HG03354 (cell line): ENCODE measurements at regions not wholly inside any gene's neighbourhood (a gene's known extent, or its start where the extent isn't known, plus 50 kb on each side); places are given as distances from the start of the nearest gene placed in this dataset.
"Not testable (repeated sequence)": the region's sequence is repeated elsewhere in the genome, so short reads cannot be mapped to it uniquely, and the experiment has no call there.

Experiments used
- ATAC-seq: cut with Tn5 transposase; IDR thresholded peaks from one replicate; pipeline ENCODE4 v1.9.1; 2021; ENCODE audit warnings: mild to moderate bottlenecking; ENCODE audit not compliant: unreplicated experiment, poor library complexity, severe bottlenecking

GRCh38 chr11:127962416-127962815, 624.9 kb downstream of the ETS1 start:
- ATAC-seq, result no peak

- no peak for ATAC-seq
Measured at GRCh38 chr11:127950162-127950561, 637.2 kb downstream of the ETS1 start.

GRCh38 chr11:127943763-127944162, 643.6 kb downstream of the ETS1 start:
- no peak for ATAC-seq

GRCh38 chr11:127943152-127943551, 644.2 kb downstream of the ETS1 start:
- no peak for ATAC-seq

GRCh38 chr11:127941554-127941953, 645.8 kb downstream of the ETS1 start:
- not testable (repeated sequence) for ATAC-seq

- ATAC-seq, result no peak
Measured at GRCh38 chr11:127939000-127939399, 648.4 kb downstream of the ETS1 start.

DNA sequence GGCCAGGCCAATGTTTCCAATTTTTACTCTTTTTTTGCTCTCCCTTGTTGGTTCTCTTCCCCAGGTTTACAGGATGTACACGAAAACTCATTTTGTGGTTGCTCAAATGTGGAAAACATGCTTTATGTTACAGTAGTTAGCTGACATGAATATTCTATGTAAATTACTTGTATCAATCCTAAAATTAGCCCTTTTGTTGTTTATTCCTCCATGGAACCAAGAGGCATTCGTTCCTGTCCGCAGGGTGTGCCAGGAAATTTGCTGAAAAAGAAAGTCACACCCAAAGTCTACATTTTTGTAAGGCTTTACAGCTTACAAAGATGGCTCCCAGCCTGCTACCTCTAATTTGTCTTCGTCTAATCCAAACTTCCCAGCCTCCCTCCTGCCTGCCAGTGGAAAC, 652.3 kb downstream of the ETS1 start:
- no peak for ATAC-seq

- not testable (repeated sequence) for ATAC-seq
Measured at GRCh38 chr11:127933961-127934360, 653.4 kb downstream of the ETS1 start.

GRCh38 chr11:127931803-127932202, 655.6 kb downstream of the ETS1 start:
- ATAC-seq, result no peak

- ATAC-seq, result no peak
Measured at GRCh38 chr11:127926721-127927120, 660.6 kb downstream of the ETS1 start.

GRCh38 chr11:127925475-127925874, 661.9 kb downstream of the ETS1 start:
- no peak for ATAC-seq

DNA sequence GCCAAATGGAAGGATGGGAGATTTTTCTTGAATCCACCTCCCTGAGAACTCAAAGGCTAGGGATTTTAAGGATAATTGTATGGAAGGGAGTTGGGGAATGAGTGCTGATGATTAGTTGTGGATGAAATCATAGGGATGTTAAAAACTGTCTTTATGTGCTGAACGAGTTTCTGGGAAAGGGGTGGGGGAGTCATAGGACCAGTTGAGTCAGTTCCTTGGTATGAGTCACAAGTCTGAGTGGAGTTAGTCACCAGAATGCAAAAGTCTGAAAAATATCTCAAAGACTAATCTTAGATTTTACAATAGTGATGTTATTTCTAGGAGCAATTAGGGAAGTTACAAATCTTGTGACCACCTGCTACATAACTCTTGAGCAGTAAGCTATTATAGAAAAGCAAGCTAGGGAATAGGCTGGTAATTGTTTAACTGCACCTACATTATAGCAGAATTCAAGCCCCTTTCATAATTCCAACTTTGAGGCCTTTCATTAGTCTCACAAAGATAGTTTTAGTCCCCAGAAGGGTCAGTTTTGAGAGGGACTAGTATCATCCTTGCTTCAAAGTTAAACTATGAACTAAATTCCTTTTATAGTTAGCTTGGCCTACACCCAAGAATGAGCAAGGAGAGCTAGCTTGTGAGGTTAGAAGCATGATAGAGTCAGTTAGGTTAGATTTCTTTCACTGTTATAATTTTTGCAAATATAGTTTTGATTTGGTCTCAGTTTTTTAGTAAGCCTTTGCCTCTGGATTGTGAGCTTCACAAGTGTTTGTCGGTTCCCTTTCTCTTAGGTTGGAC, 668.0 kb downstream of the ETS1 start:
- no peak for ATAC-seq

- ATAC-seq, result no peak
Measured at GRCh38 chr11:127902382-127902781, 685.0 kb downstream of the ETS1 start.

- no peak for ATAC-seq
Measured at GRCh38 chr11:127898422-127899365, 688.7 kb downstream of the ETS1 start.

DNA sequence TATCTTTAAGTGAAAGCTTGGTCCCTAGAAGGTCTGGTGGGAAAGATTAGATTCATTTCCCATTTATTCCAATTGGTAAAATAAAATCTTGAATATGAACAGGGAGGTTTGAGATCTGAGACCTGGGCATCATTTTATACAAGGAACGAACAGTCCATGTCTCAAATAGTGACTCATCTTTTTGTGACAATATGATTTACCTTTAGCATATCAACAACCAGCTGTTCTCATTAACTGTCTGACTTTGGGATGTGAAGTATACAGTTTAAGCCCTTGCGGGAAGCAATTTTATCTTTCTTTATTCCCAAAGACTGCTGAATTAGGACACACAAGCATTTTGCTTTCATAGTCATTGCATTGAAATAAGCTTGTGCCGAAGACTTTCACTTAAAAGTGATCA, 691.6 kb downstream of the ETS1 start:
- no peak for ATAC-seq

- no peak for ATAC-seq
Measured at GRCh38 chr11:127894316-127894715, 693.0 kb downstream of the ETS1 start.

GRCh38 chr11:127890030-127890615, 697.2 kb downstream of the ETS1 start:
- no peak for ATAC-seq

DNA sequence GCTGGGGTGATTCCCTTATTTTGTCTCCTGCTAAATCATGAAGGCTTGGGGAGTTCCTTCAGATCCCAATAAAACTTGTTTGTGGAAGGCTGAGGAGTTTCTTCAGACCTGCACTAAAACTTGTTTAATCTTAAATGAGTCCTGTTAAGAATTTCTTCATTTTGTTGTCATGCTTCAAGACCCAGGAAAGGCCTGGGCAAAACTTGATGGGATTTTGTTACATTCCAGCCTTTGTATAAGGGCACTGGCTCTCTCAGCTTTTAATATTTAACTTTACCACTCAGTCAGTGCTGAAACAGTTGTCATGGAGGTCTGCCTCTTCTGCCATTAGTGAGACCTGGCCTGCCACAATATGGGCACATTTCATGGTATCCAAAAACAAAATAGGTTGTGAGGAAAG, 699.0 kb downstream of the ETS1 start:
- no peak for ATAC-seq

DNA sequence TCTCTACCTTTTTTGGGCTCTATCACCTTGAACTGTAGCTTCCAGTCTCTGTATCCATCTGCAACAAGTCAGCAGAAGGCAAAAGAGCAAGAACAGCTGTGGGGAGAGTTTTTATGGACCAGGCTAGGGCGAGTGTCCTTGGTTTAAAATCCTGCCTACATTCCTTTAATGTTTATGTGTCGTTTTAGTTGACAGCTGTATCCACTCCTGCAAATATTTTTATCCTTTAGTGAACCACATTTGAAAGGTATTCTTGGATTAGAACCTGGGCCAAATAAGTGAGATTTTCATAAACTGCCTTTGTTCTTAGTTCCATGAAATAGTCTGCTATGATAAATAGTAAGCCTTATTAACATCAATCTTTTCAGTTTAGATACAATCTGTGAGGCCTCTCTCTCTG, 712.2 kb downstream of the ETS1 start:
- no peak for ATAC-seq

DNA sequence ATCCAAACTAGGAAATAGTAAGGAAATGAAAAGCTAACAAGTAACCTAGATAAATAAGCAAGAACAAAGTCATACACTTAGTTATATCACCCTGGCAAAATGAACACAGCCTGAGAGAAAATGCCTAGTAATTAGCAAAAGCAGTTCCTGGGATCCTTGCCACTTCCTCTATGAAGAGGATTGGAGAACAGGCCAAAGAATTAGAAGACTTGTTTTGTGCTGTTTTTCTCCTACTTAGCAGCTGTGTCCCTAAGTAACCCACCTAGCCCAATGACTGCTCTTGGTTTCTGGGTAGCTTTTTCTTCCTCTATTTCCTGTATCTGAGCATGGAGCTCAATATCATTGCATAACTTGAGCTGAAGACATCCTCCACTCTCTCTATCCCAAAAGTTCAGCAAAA, 713.9 kb downstream of the ETS1 start:
- ATAC-seq, result no peak
